Smooth muscle cell (in vitro differentiated cells): ENCODE measurements at regions not wholly inside any gene's neighbourhood (a gene's known extent, or its start where the extent isn't known, plus 50 kb on each side); places are given as distances from the start of the nearest gene placed in this dataset.

ENCODE experiments used
- DNase-seq: peaks from one replicate; lab custom pipeline; 2025; ENCODE audit not compliant: unreplicated experiment; lab: John Stamatoyannopoulos, UW
- H2AFZ ChIP-seq: fragments of 200-600 bp; sonication (generic); 2 replicates; pipeline ENCODE4 v1.6.0; 2016; ENCODE audit warnings: antibody characterized with exemption, low read depth, mild to moderate bottlenecking
- H3F3A ChIP-seq: fragments of 200-600 bp; sonication (generic); 2 replicates; pipeline ENCODE4 v1.6.0; 2017; ENCODE audit warnings: antibody characterized with exemption, low read depth
- H3K27ac ChIP-seq: fragments of 200-600 bp; sonication (generic); 2 replicates; pipeline ENCODE4 v1.5.1; 2016; ENCODE audit warnings: low read depth, mild to moderate bottlenecking
- H3K27me3 ChIP-seq: fragments of 200-600 bp; sonication (generic); 2 replicates; pipeline ENCODE4 v1.6.1; 2016; ENCODE audit warnings: low read depth, mild to moderate bottlenecking
- H3K36me3 ChIP-seq: fragments of 200-600 bp; sonication (generic); 2 replicates; pipeline ENCODE4 v1.5.1; 2016; ENCODE audit warnings: low read depth
- H3K4me1 ChIP-seq: fragments of 200-600 bp; sonication (generic); 2 replicates; pipeline ENCODE4 v1.5.1; 2016; ENCODE audit warnings: low read depth
- H3K4me2 ChIP-seq: fragments of 200-600 bp; sonication (generic); 2 replicates; pipeline ENCODE4 v1.6.0; 2016; ENCODE audit warnings: mild to moderate bottlenecking
- H3K4me3 ChIP-seq: fragments of 200-600 bp; sonication (generic); 2 replicates; pipeline ENCODE4 v1.5.1; 2016; ENCODE audit warnings: mild to moderate bottlenecking
- H3K79me2 ChIP-seq: fragments of 200-600 bp; sonication (generic); 2 replicates; pipeline ENCODE4 v1.6.0; 2016; ENCODE audit warnings: low read depth, mild to moderate bottlenecking
- H3K9ac ChIP-seq: fragments of 200-600 bp; sonication (generic); 2 replicates; pipeline ENCODE4 v1.6.0; 2016; ENCODE audit warnings: low read depth
- H3K9me3 ChIP-seq: fragments of 200-600 bp; sonication (generic); replicated peaks from 2 replicates; pipeline ENCODE4 v1.5.1; 2016; ENCODE audit warnings: low read depth
- H4K20me1 ChIP-seq: fragments of 200-600 bp; sonication (generic); 2 replicates; pipeline ENCODE4 v1.6.0; 2016; ENCODE audit warnings: low read depth
- WGBS: methylation state at CpG from one replicate; pipeline ENCODE4 v1.1.7; 2016; ENCODE audit warnings: low lambda C conversion rate; 5-methylcytosine and 5-hydroxymethylcytosine counted together
- TF ChIP-seq, protein P1 (sequence below): fragments of 200-600 bp; sonication (generic); IDR thresholded peaks from 2 replicates; pipeline ENCODE4 v1.5.1; 2017; ENCODE audit warnings: borderline replicate concordance, mild to moderate bottlenecking, antibody characterized with exemption; ENCODE audit not compliant: insufficient read depth, poor library complexity, severe bottlenecking

DNA sequence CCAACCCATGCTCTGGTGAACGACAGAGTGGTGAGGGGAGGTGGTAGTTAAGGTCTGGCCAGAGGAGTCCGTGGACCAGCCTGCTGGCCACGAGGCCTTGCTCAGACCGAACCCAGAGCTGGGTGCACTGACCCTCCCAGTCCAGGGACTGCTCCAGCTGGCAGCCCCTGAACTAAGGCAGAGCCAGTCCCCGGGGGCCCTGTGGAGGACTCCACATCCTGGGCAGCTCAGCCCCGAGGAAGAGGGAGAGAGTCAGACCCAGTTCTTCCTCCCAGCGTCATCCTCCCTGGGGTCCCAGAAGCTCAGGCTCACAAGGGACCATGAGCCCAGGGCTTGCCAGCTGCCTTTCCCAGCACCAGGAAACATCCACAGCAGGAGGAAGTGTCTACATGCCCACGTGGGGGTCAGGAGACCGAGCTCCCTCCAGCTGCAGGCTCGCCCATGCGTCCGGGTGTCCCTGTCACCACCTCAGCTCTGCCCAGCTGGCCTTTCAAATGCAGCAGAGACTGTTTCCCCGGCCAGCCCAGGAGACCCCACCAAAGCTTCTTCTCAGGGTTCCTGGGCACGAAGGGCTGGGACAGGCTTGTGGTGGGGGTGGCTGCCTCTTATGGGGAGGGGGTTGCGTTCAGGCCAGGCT is 194.4 kb downstream of the KIF26A start:
- no peak overlapping the region for H3K4me2 ChIP-seq
- no peaks in the 10 kb centered on the region for H3K9me3 ChIP-seq
- no peak for DNase-seq
- H3K36me3 ChIP-seq, result no peaks in the 10 kb centered on the region
- peaks cover 3% of the 10 kb centered on the region for H3K27me3 ChIP-seq
- H2AFZ ChIP-seq, result no peak overlapping the region
- WGBS, result 83% methylated on average over 15 of the region's 15 CpGs
- H3K9ac ChIP-seq, result no peak overlapping the region
- H3K79me2 ChIP-seq, result no peaks in the 10 kb centered on the region
- H3K27ac ChIP-seq, result no peak overlapping the region
- H3F3A ChIP-seq, result no peaks in the 10 kb centered on the region
- H3K4me3 ChIP-seq, result no peak overlapping the region
- no peaks in the 10 kb centered on the region for H4K20me1 ChIP-seq
- H3K4me1 ChIP-seq, result no peaks in the 10 kb centered on the region
- TF ChIP-seq, protein P1, sequence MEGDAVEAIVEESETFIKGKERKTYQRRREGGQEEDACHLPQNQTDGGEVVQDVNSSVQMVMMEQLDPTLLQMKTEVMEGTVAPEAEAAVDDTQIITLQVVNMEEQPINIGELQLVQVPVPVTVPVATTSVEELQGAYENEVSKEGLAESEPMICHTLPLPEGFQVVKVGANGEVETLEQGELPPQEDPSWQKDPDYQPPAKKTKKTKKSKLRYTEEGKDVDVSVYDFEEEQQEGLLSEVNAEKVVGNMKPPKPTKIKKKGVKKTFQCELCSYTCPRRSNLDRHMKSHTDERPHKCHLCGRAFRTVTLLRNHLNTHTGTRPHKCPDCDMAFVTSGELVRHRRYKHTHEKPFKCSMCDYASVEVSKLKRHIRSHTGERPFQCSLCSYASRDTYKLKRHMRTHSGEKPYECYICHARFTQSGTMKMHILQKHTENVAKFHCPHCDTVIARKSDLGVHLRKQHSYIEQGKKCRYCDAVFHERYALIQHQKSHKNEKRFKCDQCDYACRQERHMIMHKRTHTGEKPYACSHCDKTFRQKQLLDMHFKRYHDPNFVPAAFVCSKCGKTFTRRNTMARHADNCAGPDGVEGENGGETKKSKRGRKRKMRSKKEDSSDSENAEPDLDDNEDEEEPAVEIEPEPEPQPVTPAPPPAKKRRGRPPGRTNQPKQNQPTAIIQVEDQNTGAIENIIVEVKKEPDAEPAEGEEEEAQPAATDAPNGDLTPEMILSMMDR, result no peak

DNA sequence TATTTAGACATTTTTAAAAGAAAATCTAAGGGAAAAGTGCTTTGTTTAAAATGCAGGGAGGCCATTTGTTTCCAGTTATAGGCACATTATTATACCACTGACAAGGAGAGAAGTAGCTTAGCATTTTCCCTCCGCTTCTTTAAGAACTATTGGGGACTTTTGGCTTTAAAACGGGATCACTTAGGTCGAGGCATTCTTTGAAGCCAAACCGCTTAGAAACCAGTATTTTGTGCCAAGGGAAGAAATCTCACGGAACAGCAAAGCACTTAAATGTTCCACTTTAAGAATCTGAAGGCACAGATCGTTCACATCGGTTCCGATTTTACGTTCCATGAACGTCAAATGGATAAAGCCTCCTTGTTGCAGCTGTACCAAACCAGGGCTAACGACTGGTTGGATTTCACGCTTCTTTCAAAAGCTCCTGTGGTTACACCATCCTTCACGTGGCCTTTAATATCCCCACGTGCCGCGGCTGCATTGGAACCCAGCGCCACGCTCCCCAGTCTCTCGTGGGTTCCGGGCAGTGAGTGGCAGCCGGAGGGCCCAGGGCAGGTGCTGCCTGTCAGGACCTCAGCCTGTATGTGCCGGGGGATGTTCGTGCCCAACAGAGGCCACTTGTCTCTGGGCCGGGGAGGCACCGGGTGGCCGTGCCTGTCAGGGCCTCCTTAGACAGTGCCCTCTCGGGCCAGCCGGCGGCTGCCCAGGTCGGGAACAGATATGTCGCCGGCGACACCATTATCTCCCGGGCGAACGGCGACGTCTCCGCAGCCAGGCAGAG is 195.4 kb downstream of the KIF26A start:
- H3K4me1 ChIP-seq, result no peaks in the 10 kb centered on the region
- H3K36me3 ChIP-seq, result no peaks in the 10 kb centered on the region
- TF ChIP-seq, protein P1, result no peak
- H3K79me2 ChIP-seq, result no peaks in the 10 kb centered on the region
- H4K20me1 ChIP-seq, result no peaks in the 10 kb centered on the region
- no peak overlapping the region for H3K9ac ChIP-seq
- no peaks in the 10 kb centered on the region for H3F3A ChIP-seq
- H3K4me3 ChIP-seq, result no peak overlapping the region
- H2AFZ ChIP-seq, result no peak overlapping the region
- H3K9me3 ChIP-seq, result no peaks in the 10 kb centered on the region
- no peak overlapping the region for H3K27ac ChIP-seq
- 93% methylated on average over 39 of the region's 39 CpGs for WGBS
- no peak overlapping the region for H3K4me2 ChIP-seq
- DNase-seq, result no peak
- peaks cover 3% of the 10 kb centered on the region for H3K27me3 ChIP-seq

DNA sequence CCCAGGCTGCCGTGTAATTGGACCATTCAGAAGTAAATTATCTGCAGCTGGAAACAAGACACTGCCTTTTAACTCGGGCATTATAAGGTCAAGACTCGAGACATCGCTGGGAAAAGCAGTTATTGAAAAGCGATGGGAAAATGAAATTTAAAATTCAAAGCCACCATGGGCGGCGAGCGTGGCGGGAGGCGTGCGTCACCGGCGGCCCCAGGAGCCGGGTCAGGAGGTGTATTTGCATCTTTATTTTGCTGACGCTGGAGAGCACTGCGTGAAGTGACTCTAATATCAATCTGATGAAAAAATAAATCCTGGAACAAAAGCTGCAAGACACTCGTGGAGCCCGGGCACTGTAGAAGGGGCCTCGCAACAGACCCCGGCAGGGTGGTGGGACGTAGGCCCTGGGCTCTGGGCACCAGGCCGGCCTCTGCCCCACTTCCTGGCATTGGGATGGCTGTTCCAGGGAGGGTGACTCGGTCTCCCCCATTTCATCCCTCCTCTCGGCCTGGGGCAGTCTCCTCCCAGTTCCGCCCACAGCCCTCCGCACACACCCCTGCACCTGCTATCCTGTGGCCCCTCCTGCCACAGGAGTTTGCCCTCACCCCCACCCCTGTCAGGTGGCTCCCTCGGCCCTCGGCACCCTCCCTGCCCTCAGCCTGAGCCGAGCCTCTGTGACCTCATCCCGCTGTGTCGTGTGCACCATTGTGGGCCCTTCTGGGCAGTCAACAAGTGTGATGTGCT is 196.2 kb downstream of the KIF26A start:
- no peaks in the 10 kb centered on the region for H3K9me3 ChIP-seq
- H3K4me3 ChIP-seq, result no peak overlapping the region
- no peak overlapping the region for H2AFZ ChIP-seq
- TF ChIP-seq, protein P1, result no peak
- no peaks in the 10 kb centered on the region for H4K20me1 ChIP-seq
- H3K27me3 ChIP-seq, result peaks cover 9% of the 10 kb centered on the region
- no peaks in the 10 kb centered on the region for H3K36me3 ChIP-seq
- H3K79me2 ChIP-seq, result no peaks in the 10 kb centered on the region
- no peak overlapping the region for H3K4me2 ChIP-seq
- no peak for DNase-seq
- 95% methylated on average over 30 of the region's 31 CpGs for WGBS
- H3K4me1 ChIP-seq, result no peaks in the 10 kb centered on the region
- no peak overlapping the region for H3K27ac ChIP-seq
- no peaks in the 10 kb centered on the region for H3F3A ChIP-seq
- no peak overlapping the region for H3K9ac ChIP-seq
